B cell (primary cell): ENCODE measurements at regions not wholly inside any gene's neighbourhood (a gene's known extent, or its start where the extent isn't known, plus 50 kb on each side); places are given as distances from the start of the nearest gene placed in this dataset.

Source experiments
- ATAC-seq: fragments of 200-7000 bp; cut with Tn5 transposase; one replicate; pipeline ENCODE4 v1.10.0; 2021; ENCODE audit warnings: low read depth, mild to moderate bottlenecking, moderate number of reproducible peaks, moderate library complexity
- CTCF ChIA-PET: fragments of 350-600 bp; sonication (Branson Sonifier 250); formaldehyde crosslinking; loops from one replicate; lab custom pipeline; 2021; ENCODE audit warnings: antibody characterized with exemption, inconsistent platforms; lab: Charles Lee
- POLR2A ChIA-PET: fragments of 350-600 bp; sonication (Branson Sonifier 250); formaldehyde crosslinking; loops from one replicate; lab custom pipeline; 2021; ENCODE audit warnings: antibody characterized with exemption; lab: Charles Lee
- DNase-seq: peaks from one replicate; pipeline ENCODE4 v3.0.0; 2013
- H2AFZ ChIP-seq: 2 replicates; pipeline ENCODE4 v1.6.1; 2012; ENCODE audit warnings: mild to moderate bottlenecking, low read depth, low read length; ENCODE audit not compliant: insufficient read depth, poor library complexity, severe bottlenecking
- H3K27ac ChIP-seq, 2 donors: 1 replicate in 1 of 2; 2 replicates in 1 of 2; pipeline ENCODE4 v1.5.1; 2012 to 2013; ENCODE audit warnings: low read length in 2 of 2, mild to moderate bottlenecking in 2 of 2, moderate library complexity in 1 of 2
- H3K27me3 ChIP-seq, 4 experiments: fragments of 200-600 bp in 1 of 4; sonication (generic) in 1 of 4; replicated peaks in 1 of 4; 1 replicate in 2 of 4; 2 replicates in 2 of 4; pipeline versions ENCODE4 v1.6.1 to v1.7.0; 2013 to 2016; ENCODE audit warnings: low read length in 3 of 4, mild to moderate bottlenecking in 2 of 4, mixed read lengths in 1 of 4, moderate library complexity in 1 of 4; ENCODE audit not compliant: insufficient read depth in 4 of 4, control insufficient read depth in 3 of 4; ENCODE audit errors: control extremely low read depth in 1 of 4
- H3K36me3 ChIP-seq, 2 experiments: replicated peaks in 1 of 2; 1 replicate in 1 of 2; 2 replicates in 1 of 2; pipeline versions ENCODE4 v1.6.1 to v1.7.1; 2013; ENCODE audit warnings: low read length in 1 of 2; ENCODE audit not compliant: insufficient read depth in 2 of 2, control insufficient read depth in 1 of 2; ENCODE audit errors: control extremely low read depth in 1 of 2, extremely low read depth in 1 of 2
- H3K4me1 ChIP-seq, 2 donors: fragments of 200-600 bp in 1 of 2; sonication (generic) in 1 of 2; 1 replicate in 1 of 2; 2 replicates in 1 of 2; pipeline versions ENCODE4 v1.5.1 to v1.6.1; 2013 to 2017; ENCODE audit warnings: low read length in 2 of 2; ENCODE audit not compliant: control insufficient read depth in 2 of 2, insufficient read depth in 2 of 2
- H3K4me2 ChIP-seq: replicated peaks from 2 replicates; pipeline ENCODE3; 2012; ENCODE audit warnings: mild to moderate bottlenecking, low read depth, low read length; ENCODE audit not compliant: poor library complexity, severe bottlenecking
- H3K4me3 ChIP-seq, 5 experiments: fragments of 200-600 bp in 1 of 5; sonication (generic) in 1 of 5; 1 replicate in 3 of 5; 2 replicates in 2 of 5; pipeline versions ENCODE4 v1.5.1 to v1.7.0; 2011 to 2016; ENCODE audit warnings: low read length in 4 of 5, mild to moderate bottlenecking in 4 of 5, low read depth in 2 of 5, control low read depth in 1 of 5, moderate library complexity in 1 of 5; ENCODE audit not compliant: insufficient read depth in 1 of 5; ENCODE audit errors: control extremely low read depth in 1 of 5, extremely low read depth in 1 of 5
- H3K79me2 ChIP-seq: fragments of 200-600 bp; sonication (generic); one replicate; pipeline ENCODE4 v1.6.0; 2016; ENCODE audit warnings: low read length; ENCODE audit not compliant: control insufficient read depth, insufficient read depth
- H3K9ac ChIP-seq: fragments of 200-600 bp; sonication (generic); 2 replicates; pipeline ENCODE4 v1.6.1; 2017; ENCODE audit warnings: mild to moderate bottlenecking, low read length, moderate library complexity
- H3K9me3 ChIP-seq, 3 donors: one replicate each; pipeline versions ENCODE4 v1.6.1 to v1.7.1; 2013; ENCODE audit warnings: low read length in 2 of 3; ENCODE audit not compliant: control insufficient read depth in 2 of 3, insufficient read depth in 1 of 3; ENCODE audit errors: control extremely low read depth in 1 of 3
- H4K20me1 ChIP-seq: 2 replicates; pipeline ENCODE4 v1.6.0; 2012; ENCODE audit warnings: mild to moderate bottlenecking, low read length; ENCODE audit not compliant: insufficient read depth, control insufficient read depth, poor library complexity, severe bottlenecking
- H3K27ac Mint-ChIP-seq: one replicate; pipeline ENCODE4 v1.8.0; 2021; ENCODE audit warnings: mixed read lengths
- H3K27me3 Mint-ChIP-seq: one replicate; pipeline ENCODE4 v1.8.0; 2021; ENCODE audit warnings: mixed read lengths
- H3K4me1 Mint-ChIP-seq: one replicate; pipeline ENCODE4 v1.8.0; 2021; ENCODE audit warnings: mixed read lengths
- H3K4me3 Mint-ChIP-seq: one replicate; pipeline ENCODE4 v1.8.0; 2021; ENCODE audit warnings: mixed read lengths
- H3K9me3 Mint-ChIP-seq: one replicate; pipeline ENCODE4 v1.8.0; 2022; ENCODE audit warnings: mixed read lengths; ENCODE audit not compliant: insufficient read depth
- EZH2 ChIP-seq: IDR thresholded peaks from 2 replicates; pipeline ENCODE4 v1.6.1; 2012; ENCODE audit warnings: borderline replicate concordance, low read depth, mild to moderate bottlenecking, moderate library complexity, low read length; ENCODE audit not compliant: insufficient read depth, poor library complexity, severe bottlenecking
- WGBS: methylation state at CpG from one replicate; pipeline ENCODE4 v1.1.5; 2013; ENCODE audit warnings: missing lambda C conversion rate; ENCODE audit not compliant: insufficient coverage; 5-methylcytosine and 5-hydroxymethylcytosine counted together
- intact Hi-C: fragments of 100-400 bp; cut with micrococcal nuclease; formaldehyde crosslinking; loops from one replicate; pipeline ENCODE4 v1.10.0; 2022
- TF ChIP-seq, protein P1 (sequence below): fragments of 200-600 bp; IDR thresholded peaks from one replicate; pipeline ENCODE4 v1.8.0; 2022; ENCODE audit warnings: antibody characterized with exemption, mild to moderate bottlenecking

- no peak for ATAC-seq
- no peaks in the 10 kb centered on the region for H3K79me2 ChIP-seq
- H3K36me3 ChIP-seq: no peaks in the 10 kb centered on the region
- H3K4me1 ChIP-seq: peaks cover 21% of the 10 kb centered on the region in 2 donors
- Mint-ChIP-seq H3K27me3 (peaks cover 75% of the 10 kb centered on the region), H3K4me3 (no peak overlapping the region), H3K4me1 (peaks cover 15% of the 10 kb centered on the region), H3K27ac (no peak overlapping the region), H3K9me3 (no peaks in the 10 kb centered on the region)
- WGBS: 82% methylated on average over 24 of the region's 24 CpGs
- H3K27ac ChIP-seq: no peak overlapping the region
- no peak overlapping the region for H2AFZ ChIP-seq
- H3K4me2 ChIP-seq: no peak overlapping the region
- CTCF ChIA-PET: no interaction called here
- H3K4me3 ChIP-seq: no peak overlapping the region
- peaks cover 0 to 64% (median 21%) of the 10 kb centered on the region in 4 experiments for H3K27me3 ChIP-seq
- peaks cover 0 to 9% (median 0%) of the 10 kb centered on the region in 3 donors for H3K9me3 ChIP-seq
- no peaks in the 10 kb centered on the region for H4K20me1 ChIP-seq
- no peak overlapping the region for H3K9ac ChIP-seq
- DNase-seq: no peak
- intact Hi-C loops: no loop called here
- TF ChIP-seq EZH2: no peak
- TF ChIP-seq, protein P1, sequence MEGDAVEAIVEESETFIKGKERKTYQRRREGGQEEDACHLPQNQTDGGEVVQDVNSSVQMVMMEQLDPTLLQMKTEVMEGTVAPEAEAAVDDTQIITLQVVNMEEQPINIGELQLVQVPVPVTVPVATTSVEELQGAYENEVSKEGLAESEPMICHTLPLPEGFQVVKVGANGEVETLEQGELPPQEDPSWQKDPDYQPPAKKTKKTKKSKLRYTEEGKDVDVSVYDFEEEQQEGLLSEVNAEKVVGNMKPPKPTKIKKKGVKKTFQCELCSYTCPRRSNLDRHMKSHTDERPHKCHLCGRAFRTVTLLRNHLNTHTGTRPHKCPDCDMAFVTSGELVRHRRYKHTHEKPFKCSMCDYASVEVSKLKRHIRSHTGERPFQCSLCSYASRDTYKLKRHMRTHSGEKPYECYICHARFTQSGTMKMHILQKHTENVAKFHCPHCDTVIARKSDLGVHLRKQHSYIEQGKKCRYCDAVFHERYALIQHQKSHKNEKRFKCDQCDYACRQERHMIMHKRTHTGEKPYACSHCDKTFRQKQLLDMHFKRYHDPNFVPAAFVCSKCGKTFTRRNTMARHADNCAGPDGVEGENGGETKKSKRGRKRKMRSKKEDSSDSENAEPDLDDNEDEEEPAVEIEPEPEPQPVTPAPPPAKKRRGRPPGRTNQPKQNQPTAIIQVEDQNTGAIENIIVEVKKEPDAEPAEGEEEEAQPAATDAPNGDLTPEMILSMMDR: no peak
- POLR2A ChIA-PET: no interaction called here
Measured at GRCh38 chr5:176740702-176741496, 69.5 kb upstream of the UNC5A start.

DNA sequence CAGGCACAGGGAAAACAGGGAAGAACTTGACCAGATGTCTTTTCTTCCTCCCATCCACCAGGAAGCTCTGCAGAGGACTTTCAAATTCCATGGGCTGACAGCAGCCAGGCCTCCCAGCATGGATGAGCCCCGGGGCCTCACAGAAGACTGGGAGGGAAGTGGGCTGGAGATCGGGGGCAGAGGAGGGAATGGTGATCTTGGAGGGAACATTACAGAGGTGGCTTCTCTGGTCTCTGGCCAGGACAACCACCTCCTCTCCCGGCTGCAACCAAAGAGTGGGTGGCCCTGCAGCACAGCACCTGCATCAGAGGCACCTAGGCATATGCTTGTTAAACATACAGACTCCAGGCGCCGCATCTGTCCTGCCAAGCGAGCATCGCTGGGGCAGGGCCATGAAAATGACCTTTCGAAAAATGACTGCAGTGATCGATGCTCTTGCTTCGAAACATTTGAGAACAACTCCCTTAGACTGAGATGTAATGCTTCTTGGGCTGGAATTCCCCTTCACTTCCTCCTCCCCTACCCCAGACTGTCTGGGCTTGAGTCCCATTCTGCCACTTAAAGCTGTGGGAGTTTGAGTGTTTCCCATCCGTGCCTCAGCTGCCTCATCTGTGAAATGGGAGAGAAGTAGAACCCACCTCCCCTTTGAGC lies 68.7 kb upstream of the UNC5A start:
- H2AFZ ChIP-seq: no peak overlapping the region
- Mint-ChIP-seq H3K9me3 (no peaks in the 10 kb centered on the region), H3K4me3 (no peak overlapping the region), H3K4me1 (peaks cover 19% of the 10 kb centered on the region), H3K27ac (no peak overlapping the region), H3K27me3 (peaks cover 74% of the 10 kb centered on the region)
- no peaks in the 10 kb centered on the region for H4K20me1 ChIP-seq
- H3K4me1 ChIP-seq: peaks cover 27% of the 10 kb centered on the region in 2 donors
- H3K27me3 ChIP-seq: peaks cover 0 to 71% (median 25%) of the 10 kb centered on the region in 4 experiments
- H3K4me3 ChIP-seq: no peak overlapping the region
- no peaks in the 10 kb centered on the region for H3K79me2 ChIP-seq
- H3K4me2 ChIP-seq: no peak overlapping the region
- no peaks in the 10 kb centered on the region for H3K36me3 ChIP-seq
- no peak for DNase-seq
- ChIA-PET CTCF (no interaction called here), POLR2A (no interaction called here)
- no peak overlapping the region for H3K27ac ChIP-seq
- intact Hi-C loops: no loop called here
- no peak overlapping the region for H3K9ac ChIP-seq
- peaks cover 0 to 6% (median 0%) of the 10 kb centered on the region in 3 donors for H3K9me3 ChIP-seq
- TF ChIP-seq EZH2: no peak
- TF ChIP-seq, protein P1: no peak
- WGBS: 74% methylated on average over 7 of the region's 11 CpGs
- no peak for ATAC-seq
